GM23338 (cell line): ENCODE measurements at regions not wholly inside any gene's neighbourhood (a gene's known extent, or its start where the extent isn't known, plus 50 kb on each side); places are given as distances from the start of the nearest gene placed in this dataset.

Experiments used
- CTCF ChIP-seq, 2 experiments: fragments of 200-600 bp in 1 of 2; sonication (generic) in 1 of 2; conservative IDR thresholded peaks; 2 replicates each; pipeline versions ENCODE4 v1.5.1 to v1.6.1; 2016 to 2017; ENCODE audit warnings: antibody characterized with exemption in 2 of 2, low read depth in 2 of 2, mild to moderate bottlenecking in 2 of 2, moderate library complexity in 1 of 2
- EZH2 ChIP-seq: fragments of 200-600 bp; sonication (generic); IDR thresholded peaks from one replicate; pipeline ENCODE4 v1.8.0; 2017; ENCODE audit warnings: antibody characterized with exemption, mild to moderate bottlenecking, low read depth; ENCODE audit not compliant: unreplicated experiment
- EZH2phosphoT487 ChIP-seq: fragments of 200-600 bp; sonication (generic); IDR thresholded peaks from one replicate; pipeline ENCODE4 v1.8.1; 2018; ENCODE audit warnings: antibody characterized with exemption; ENCODE audit not compliant: unreplicated experiment
- POLR2AphosphoS5 ChIP-seq: IDR thresholded peaks from 2 replicates; pipeline ENCODE4 v1.6.1; 2016; ENCODE audit warnings: antibody characterized with exemption, low read depth
- REST ChIP-seq: IDR thresholded peaks from one replicate; pipeline ENCODE4 v1.6.1; 2018; ENCODE audit warnings: antibody characterized with exemption; ENCODE audit not compliant: unreplicated experiment
- STAT1 ChIP-seq: IDR thresholded peaks from one replicate; pipeline ENCODE4 v1.6.1; 2016; ENCODE audit warnings: antibody characterized with exemption; ENCODE audit not compliant: unreplicated experiment

DNA sequence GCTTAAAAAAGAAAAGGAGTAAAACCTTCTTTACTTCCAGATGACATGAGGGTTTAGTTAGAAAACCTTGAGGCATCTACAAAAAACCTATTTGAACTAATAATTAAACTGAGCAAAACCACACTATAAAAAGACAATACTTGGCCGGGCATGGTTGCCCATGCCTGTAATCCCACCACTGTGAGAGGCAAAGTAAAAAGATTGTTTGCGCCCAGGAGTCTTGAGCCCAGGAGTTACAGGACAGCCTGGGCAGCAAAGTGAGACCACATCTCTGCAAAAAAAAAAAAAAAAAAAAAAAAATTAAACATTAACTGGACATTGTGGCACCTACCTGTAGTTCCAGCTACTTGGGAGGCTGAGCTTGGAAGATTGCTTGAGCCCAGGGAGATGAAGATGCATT, 502.8 kb upstream of the LRRTM4 start:
- TF ChIP-seq CTCF (conservative IDR thresholded peaks at IDR 0.05; ENCODE audit: low read depth in 2 of 2) (no peak), EZH2 (no peak), REST (no peak), POLR2AphosphoS5 (no peak), STAT1 (no peak), EZH2phosphoT487 (no peak)
